Stimulated activated CD4-positive, alpha-beta T cell treated with anti-CD3 and anti-CD28 coated beads, TNF-alpha, amount 100 ng/mL, for 1 hour (primary cell): ENCODE measurements at regions not wholly inside any gene's neighbourhood (a gene's known extent, or its start where the extent isn't known, plus 50 kb on each side); places are given as distances from the start of the nearest gene placed in this dataset.
A peak's percentile ranks its signal among the peaks of the same experiment; 100 is the strongest.
"Not testable (repeated sequence)": the region's sequence is repeated elsewhere in the genome, so short reads cannot be mapped to it uniquely, and the experiment has no call there.

Source experiments
- DNase-seq, 3 donors: peaks; one replicate each; pipeline ENCODE4 v3.0.0-alpha.2; 2020; ENCODE audit warnings: low read depth in 3 of 3, low spot score in 1 of 3

- no peak for DNase-seq
These were observed 77.2 kb upstream of the TRPM1 start for GRCh38 chr15:31178705-31179104.

- DNase-seq, result no peak
These were observed 78.2 kb upstream of the TRPM1 start for GRCh38 chr15:31179693-31180092.

GRCh38 chr15:31193291-31193690 lies 91.8 kb upstream of the TRPM1 start:
- DNase-seq, result no peak

- DNase-seq, result no peak
These were observed 94.3 kb upstream of the TRPM1 start for GRCh38 chr15:31195871-31196270.

- peak in 1 of 3 donors; percentile 36 for DNase-seq
These were observed 96.2 kb upstream of the TRPM1 start for GRCh38 chr15:31197497-31198414.

- DNase-seq, result peak in 2 of 3 donors; percentile 47 to 51
These were observed 99.2 kb upstream of the TRPM1 start for GRCh38 chr15:31200735-31201151.

GRCh38 chr15:31202953-31203352 lies 101.4 kb upstream of the TRPM1 start:
- no peak for DNase-seq

GRCh38 chr15:31203999-31204398 lies 102.5 kb upstream of the TRPM1 start:
- no peak for DNase-seq

GRCh38 chr15:31206386-31207181 lies 105.1 kb upstream of the TRPM1 start:
- DNase-seq, result no peak

- no peak for DNase-seq
These were observed 105.7 kb upstream of the TRPM1 start for GRCh38 chr15:31207246-31207645.

GRCh38 chr15:31207861-31208260 lies 106.3 kb upstream of the TRPM1 start:
- not testable (repeated sequence) for DNase-seq

GRCh38 chr15:31208817-31209216 lies 107.3 kb upstream of the TRPM1 start:
- no peak for DNase-seq

- no peak for DNase-seq
These were observed 109.8 kb upstream of the TRPM1 start for GRCh38 chr15:31211353-31211752.

- no peak for DNase-seq
These were observed 111.0 kb upstream of the TRPM1 start for GRCh38 chr15:31212326-31213080.

- no peak for DNase-seq
These were observed 112.3 kb upstream of the KLF13 start for GRCh38 chr15:31214158-31214863.

GRCh38 chr15:31214864-31215489 lies 111.7 kb upstream of the KLF13 start:
- no peak for DNase-seq

- DNase-seq, result peak; percentile 46 to 84 (median 69)
These were observed 111.0 kb upstream of the KLF13 start for GRCh38 chr15:31215490-31216214.

- peak in 1 of 3 donors; percentile 22 for DNase-seq
These were observed 110.3 kb upstream of the KLF13 start for GRCh38 chr15:31216215-31216911.

GRCh38 chr15:31217067-31217466 lies 109.6 kb upstream of the KLF13 start:
- DNase-seq, result no peak
